GM12878 (cell line): ENCODE measurements at regions not wholly inside any gene's neighbourhood (a gene's known extent, or its start where the extent isn't known, plus 50 kb on each side); places are given as distances from the start of the nearest gene placed in this dataset.

Experiments used
- ATAC-seq: fragments of 200-7000 bp; cut with Tn5 transposase; 3 replicates; pipeline ENCODE4 v1.9.1; 2020; ENCODE audit warnings: mild to moderate bottlenecking, moderate library complexity
- BruUV-seq: library from RNA; stranded (reverse); fragments of 400-500 nt; replicated peaks from 2 replicates; lab custom pipeline; 2021; lab: Mats Ljungman, UMichigan
- CTCF ChIA-PET: fragments of 300-600 bp; sonication (Branson Sonifier 250); formaldehyde crosslinking; extraction: SDS; loops from one replicate; lab custom pipeline; 2021; ENCODE audit warnings: inconsistent platforms; lab: Yijun Ruan, JAX
- POLR2A ChIA-PET: fragments of 350-600 bp; formaldehyde crosslinking; extraction: SDS; loops from one replicate; lab custom pipeline; 2021; ENCODE audit warnings: inconsistent platforms; lab: Charles Lee
- RAD21 ChIA-PET: fragments of 300-600 bp; sonication (Branson Sonifier 250); formaldehyde crosslinking; loops from one replicate; lab custom pipeline; 2023; ENCODE audit warnings: antibody characterized with exemption; ENCODE audit not compliant: unreplicated experiment; lab: Charles Lee
- SMC1A ChIA-PET: fragments of 300-600 bp; sonication (Branson Sonifier 250); formaldehyde crosslinking; loops from one replicate; lab custom pipeline; 2023; ENCODE audit not compliant: unreplicated experiment, uncharacterized antibody; lab: Charles Lee
- DNase-seq: peaks from one replicate; pipeline ENCODE4 v3.0.0-alpha.2; 2011; ENCODE audit warnings: low read depth, low spot score
- FAIRE-seq: peaks from 3 replicates; lab custom pipeline; 2011; peaks lifted over from hg19 to GRCh38; lab: Jason Lieb, UNC
- H2AFZ ChIP-seq: 2 replicates; pipeline ENCODE4 v1.6.0; 2011; ENCODE audit warnings: low read depth, low read length, control low read depth; ENCODE audit not compliant: control insufficient read depth
- H3K27ac ChIP-seq: 2 replicates; pipeline ENCODE4 v1.5.1; 2011; ENCODE audit warnings: control low read depth; ENCODE audit not compliant: control insufficient read depth, insufficient read depth
- H3K27me3 ChIP-seq, 2 experiments: replicated peaks in 1 of 2; 2 replicates each; pipeline versions ENCODE4 v1.6.0 to v1.6.1; 2011; ENCODE audit warnings: low read length in 1 of 2; ENCODE audit not compliant: control insufficient read depth in 2 of 2, insufficient read depth in 2 of 2
- H3K36me3 ChIP-seq, 2 experiments: 2 replicates each; pipeline ENCODE4 v1.5.1; 2011; ENCODE audit warnings: low read length in 1 of 2; ENCODE audit not compliant: control insufficient read depth in 2 of 2, insufficient read depth in 2 of 2
- H3K4me1 ChIP-seq: 2 replicates; pipeline ENCODE4 v1.6.1; 2011; ENCODE audit warnings: mild to moderate bottlenecking, low read length, moderate library complexity, mixed read lengths; ENCODE audit not compliant: control insufficient read depth, insufficient read depth
- H3K4me2 ChIP-seq: 2 replicates; pipeline ENCODE4 v1.6.0; 2011; ENCODE audit warnings: control low read depth; ENCODE audit not compliant: control insufficient read depth, insufficient read depth
- H3K4me3 ChIP-seq: fragments of 200-600 bp; sonication (generic); 2 replicates; pipeline ENCODE4 v1.5.1; 2016
- H3K79me2 ChIP-seq: 2 replicates; pipeline ENCODE4 v1.6.0; 2011; ENCODE audit warnings: low read length; ENCODE audit not compliant: control insufficient read depth, insufficient read depth
- H3K9ac ChIP-seq: 2 replicates; pipeline ENCODE4 v1.8.0; 2011; ENCODE audit warnings: low read length, control low read depth, mixed read lengths; ENCODE audit not compliant: control insufficient read depth, insufficient read depth
- H3K9me3 ChIP-seq: replicated peaks from 3 replicates; pipeline ENCODE4 v1.5.1; 2011; ENCODE audit warnings: mild to moderate bottlenecking, low read length; ENCODE audit not compliant: control insufficient read depth, insufficient read depth
- H4K20me1 ChIP-seq: 2 replicates; pipeline ENCODE4 v1.6.0; 2011; ENCODE audit not compliant: control insufficient read depth, insufficient read depth
- CBX5 ChIP-seq: sonication (generic); IDR thresholded peaks from 2 replicates; pipeline ENCODE4 v1.6.1; 2016; ENCODE audit warnings: low read depth, moderate library complexity, mild to moderate bottlenecking, inconsistent platforms
- IKZF1 ChIP-seq: fragments of 450-650 bp; conservative IDR thresholded peaks from 2 replicates; pipeline ENCODE4 v1.6.1; 2017; ENCODE audit warnings: antibody characterized with exemption, mild to moderate bottlenecking
- NFIC ChIP-seq: IDR thresholded peaks from 2 replicates; pipeline ENCODE4 v1.6.1; 2012; ENCODE audit warnings: low read depth, mild to moderate bottlenecking, inconsistent platforms, low read length, moderate library complexity
- NFYB ChIP-seq: IDR thresholded peaks from 2 replicates; pipeline ENCODE4 v1.6.1; 2011; ENCODE audit warnings: low read depth, mild to moderate bottlenecking, low read length, improper control_type of control experiment, moderate library complexity; ENCODE audit not compliant: insufficient read depth
- RB1 ChIP-seq: fragments of 450-650 bp; formaldehyde crosslinking; IDR thresholded peaks from 2 replicates; pipeline ENCODE4 v1.6.1; 2017; ENCODE audit warnings: mild to moderate bottlenecking, borderline replicate concordance
- RCOR1 ChIP-seq: conservative IDR thresholded peaks from 2 replicates; pipeline ENCODE4 v1.6.1; 2012; ENCODE audit warnings: low read depth, low read length, improper control_type of control experiment
- SUZ12 ChIP-seq: fragments of 200-600 bp; sonication (generic); IDR thresholded peaks from one replicate; pipeline ENCODE4 v1.6.1; 2018; ENCODE audit warnings: antibody characterized with exemption, mild to moderate bottlenecking; ENCODE audit not compliant: unreplicated experiment
- WGBS: methylation state at CpG from one replicate; pipeline ENCODE4 v1.1.6; 2016; ENCODE audit warnings: low lambda C conversion rate; ENCODE audit not compliant: insufficient replicate concordance, insufficient coverage; ENCODE audit errors: missing lambda C conversion rate; 5-methylcytosine and 5-hydroxymethylcytosine counted together
- in situ Hi-C: fragments of 300-500 bp; cut with MboI; formaldehyde crosslinking; loops from 9 replicates; pipeline ENCODE4 v1.14.3; 2018; ENCODE audit warnings: mixed read lengths
- intact Hi-C: fragments of 100-400 bp; cut with micrococcal nuclease; formaldehyde crosslinking; loops from one replicate; pipeline ENCODE4 v1.14.2; 2022; ENCODE audit not compliant: unreplicated experiment
- TF ChIP-seq, protein P1 (sequence below): IDR thresholded peaks from 2 replicates; pipeline ENCODE4 v1.6.1; 2012; ENCODE audit warnings: low read depth, low read length, improper control_type of control experiment
- TF ChIP-seq, protein P2 (sequence below): fragments of 450-650 bp; formaldehyde crosslinking; IDR thresholded peaks from 2 replicates; pipeline ENCODE4 v1.5.0; 2022; ENCODE audit warnings: mild to moderate bottlenecking, missing genetic modification characterization
- TF ChIP-seq, protein P3 (sequence below): fragments of 450-650 bp; IDR thresholded peaks from 2 replicates; pipeline ENCODE4 v1.6.1; 2014; ENCODE audit warnings: mild to moderate bottlenecking
- TF ChIP-seq, protein P4 (sequence below): IDR thresholded peaks from 2 replicates; pipeline ENCODE4 v1.6.1; 2012; ENCODE audit warnings: low read depth, low read length, improper control_type of control experiment
- TF ChIP-seq, protein P5 (sequence below), 3 experiments: IDR thresholded peaks in 2 of 3; conservative IDR thresholded peaks in 1 of 3; 2 replicates each; pipeline ENCODE4 v1.5.1; 2011; ENCODE audit warnings: low read depth in 3 of 3, low read length in 3 of 3, mild to moderate bottlenecking in 3 of 3, control low read depth in 2 of 3, moderate library complexity in 2 of 3, inconsistent platforms in 1 of 3, mixed read lengths in 1 of 3; ENCODE audit not compliant: control insufficient read depth in 2 of 3, insufficient read depth in 1 of 3; ENCODE audit errors: extremely low read depth in 1 of 3

DNA sequence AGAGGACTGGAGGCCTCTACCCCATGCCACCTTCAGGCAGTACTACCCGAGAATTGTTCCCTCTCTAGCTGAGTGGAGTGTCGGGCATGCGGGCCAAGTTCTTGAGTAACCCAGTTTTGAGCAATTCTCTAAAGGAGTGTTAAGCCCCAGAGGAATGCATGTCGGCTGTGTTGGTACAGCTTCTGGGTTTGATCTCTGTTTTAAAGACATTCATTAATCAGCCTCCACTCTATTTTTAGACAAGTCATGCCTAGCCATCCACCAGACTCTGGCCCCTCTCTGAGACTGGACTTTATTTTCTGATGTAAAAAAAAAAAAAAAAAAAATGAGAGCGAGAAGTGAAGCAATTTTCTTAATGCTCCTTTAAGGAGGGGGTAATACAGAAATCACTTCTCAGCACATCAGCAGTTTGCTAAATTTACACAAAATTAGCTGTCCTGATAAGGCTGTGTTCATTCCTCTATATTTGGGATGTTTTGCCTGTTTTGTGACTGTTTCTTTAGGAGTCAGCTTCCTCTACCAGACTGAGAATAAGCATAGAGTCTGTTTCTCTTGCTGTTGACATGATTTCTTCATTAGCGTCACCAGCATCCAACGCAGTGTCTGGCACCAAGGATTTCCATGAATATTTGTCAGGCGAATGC, 88.7 kb downstream of the AXIN2 start (continued):
- TF ChIP-seq, protein P1, sequence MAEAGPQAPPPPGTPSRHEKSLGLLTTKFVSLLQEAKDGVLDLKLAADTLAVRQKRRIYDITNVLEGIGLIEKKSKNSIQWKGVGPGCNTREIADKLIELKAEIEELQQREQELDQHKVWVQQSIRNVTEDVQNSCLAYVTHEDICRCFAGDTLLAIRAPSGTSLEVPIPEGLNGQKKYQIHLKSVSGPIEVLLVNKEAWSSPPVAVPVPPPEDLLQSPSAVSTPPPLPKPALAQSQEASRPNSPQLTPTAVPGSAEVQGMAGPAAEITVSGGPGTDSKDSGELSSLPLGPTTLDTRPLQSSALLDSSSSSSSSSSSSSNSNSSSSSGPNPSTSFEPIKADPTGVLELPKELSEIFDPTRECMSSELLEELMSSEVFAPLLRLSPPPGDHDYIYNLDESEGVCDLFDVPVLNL: no peak

DNA sequence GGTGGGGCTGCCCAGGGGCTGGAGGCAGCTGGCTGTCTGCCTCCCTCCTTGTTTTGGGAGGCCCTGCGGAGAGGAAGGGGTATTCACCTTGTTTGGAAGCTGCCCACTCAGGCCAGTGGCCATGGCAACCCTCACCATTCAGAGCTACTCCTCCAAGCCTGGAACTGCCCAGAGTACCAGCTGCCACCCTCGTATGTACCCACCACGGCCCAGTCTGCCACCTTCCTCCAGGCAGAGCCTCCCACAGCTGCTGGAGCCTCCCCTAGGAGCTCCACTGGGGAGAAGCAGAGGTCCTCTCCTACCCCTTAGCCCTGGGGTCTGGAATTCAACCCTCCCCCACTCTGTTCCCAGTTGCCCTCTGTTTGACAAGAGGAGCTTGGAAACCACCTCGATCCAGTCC, 90.7 kb downstream of the AXIN2 start:
- POLR2A ChIA-PET: interaction anchor here (0.6 kb wide), 1 partner anchor 593 kb away, joined by 6 read pairs; no protein-coding TSS in a partner anchor
- DNase-seq: no peak
- H3K9me3 ChIP-seq: no peaks in the 10 kb centered on the region; the same call in 2 of the 3 replicates
- no peaks in the 10 kb centered on the region for H3K36me3 ChIP-seq
- H3K4me1 ChIP-seq: no peaks in the 10 kb centered on the region
- SMC1A ChIA-PET: no interaction called here
- H3K27ac ChIP-seq: no peak overlapping the region
- RAD21 ChIA-PET: no interaction called here
- WGBS: 2% methylated on average over 4 of the region's 4 CpGs
- no peak for ATAC-seq
- in situ Hi-C loops (no loop called here), intact Hi-C loops (no loop called here)
- H3K4me3 ChIP-seq: no peak overlapping the region
- no peak for FAIRE-seq
- no peaks in the 10 kb centered on the region for H4K20me1 ChIP-seq
- no peaks in the 10 kb centered on the region for H3K79me2 ChIP-seq
- TF ChIP-seq RB1 (no peak), NFYB (no peak), CBX5 (no peak), SUZ12 (no peak), IKZF1 (no peak), RCOR1 (no peak), NFIC (no peak)
- TF ChIP-seq, protein P2, sequence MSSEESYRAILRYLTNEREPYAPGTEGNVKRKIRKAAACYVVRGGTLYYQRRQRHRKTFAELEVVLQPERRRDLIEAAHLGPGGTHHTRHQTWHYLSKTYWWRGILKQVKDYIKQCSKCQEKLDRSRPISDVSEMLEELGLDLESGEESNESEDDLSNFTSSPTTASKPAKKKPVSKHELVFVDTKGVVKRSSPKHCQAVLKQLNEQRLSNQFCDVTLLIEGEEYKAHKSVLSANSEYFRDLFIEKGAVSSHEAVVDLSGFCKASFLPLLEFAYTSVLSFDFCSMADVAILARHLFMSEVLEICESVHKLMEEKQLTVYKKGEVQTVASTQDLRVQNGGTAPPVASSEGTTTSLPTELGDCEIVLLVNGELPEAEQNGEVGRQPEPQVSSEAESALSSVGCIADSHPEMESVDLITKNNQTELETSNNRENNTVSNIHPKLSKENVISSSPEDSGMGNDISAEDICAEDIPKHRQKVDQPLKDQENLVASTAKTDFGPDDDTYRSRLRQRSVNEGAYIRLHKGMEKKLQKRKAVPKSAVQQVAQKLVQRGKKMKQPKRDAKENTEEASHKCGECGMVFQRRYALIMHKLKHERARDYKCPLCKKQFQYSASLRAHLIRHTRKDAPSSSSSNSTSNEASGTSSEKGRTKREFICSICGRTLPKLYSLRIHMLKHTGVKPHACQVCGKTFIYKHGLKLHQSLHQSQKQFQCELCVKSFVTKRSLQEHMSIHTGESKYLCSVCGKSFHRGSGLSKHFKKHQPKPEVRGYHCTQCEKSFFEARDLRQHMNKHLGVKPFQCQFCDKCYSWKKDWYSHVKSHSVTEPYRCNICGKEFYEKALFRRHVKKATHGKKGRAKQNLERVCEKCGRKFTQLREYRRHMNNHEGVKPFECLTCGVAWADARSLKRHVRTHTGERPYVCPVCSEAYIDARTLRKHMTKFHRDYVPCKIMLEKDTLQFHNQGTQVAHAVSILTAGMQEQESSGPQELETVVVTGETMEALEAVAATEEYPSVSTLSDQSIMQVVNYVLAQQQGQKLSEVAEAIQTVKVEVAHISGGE (CRISPR knock-in tag): no peak
- TF ChIP-seq, protein P3, sequence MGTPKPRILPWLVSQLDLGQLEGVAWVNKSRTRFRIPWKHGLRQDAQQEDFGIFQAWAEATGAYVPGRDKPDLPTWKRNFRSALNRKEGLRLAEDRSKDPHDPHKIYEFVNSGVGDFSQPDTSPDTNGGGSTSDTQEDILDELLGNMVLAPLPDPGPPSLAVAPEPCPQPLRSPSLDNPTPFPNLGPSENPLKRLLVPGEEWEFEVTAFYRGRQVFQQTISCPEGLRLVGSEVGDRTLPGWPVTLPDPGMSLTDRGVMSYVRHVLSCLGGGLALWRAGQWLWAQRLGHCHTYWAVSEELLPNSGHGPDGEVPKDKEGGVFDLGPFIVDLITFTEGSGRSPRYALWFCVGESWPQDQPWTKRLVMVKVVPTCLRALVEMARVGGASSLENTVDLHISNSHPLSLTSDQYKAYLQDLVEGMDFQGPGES: no peak
- TF ChIP-seq, protein P4, sequence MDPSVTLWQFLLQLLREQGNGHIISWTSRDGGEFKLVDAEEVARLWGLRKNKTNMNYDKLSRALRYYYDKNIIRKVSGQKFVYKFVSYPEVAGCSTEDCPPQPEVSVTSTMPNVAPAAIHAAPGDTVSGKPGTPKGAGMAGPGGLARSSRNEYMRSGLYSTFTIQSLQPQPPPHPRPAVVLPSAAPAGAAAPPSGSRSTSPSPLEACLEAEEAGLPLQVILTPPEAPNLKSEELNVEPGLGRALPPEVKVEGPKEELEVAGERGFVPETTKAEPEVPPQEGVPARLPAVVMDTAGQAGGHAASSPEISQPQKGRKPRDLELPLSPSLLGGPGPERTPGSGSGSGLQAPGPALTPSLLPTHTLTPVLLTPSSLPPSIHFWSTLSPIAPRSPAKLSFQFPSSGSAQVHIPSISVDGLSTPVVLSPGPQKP: no peak
- TF ChIP-seq, protein P5, sequence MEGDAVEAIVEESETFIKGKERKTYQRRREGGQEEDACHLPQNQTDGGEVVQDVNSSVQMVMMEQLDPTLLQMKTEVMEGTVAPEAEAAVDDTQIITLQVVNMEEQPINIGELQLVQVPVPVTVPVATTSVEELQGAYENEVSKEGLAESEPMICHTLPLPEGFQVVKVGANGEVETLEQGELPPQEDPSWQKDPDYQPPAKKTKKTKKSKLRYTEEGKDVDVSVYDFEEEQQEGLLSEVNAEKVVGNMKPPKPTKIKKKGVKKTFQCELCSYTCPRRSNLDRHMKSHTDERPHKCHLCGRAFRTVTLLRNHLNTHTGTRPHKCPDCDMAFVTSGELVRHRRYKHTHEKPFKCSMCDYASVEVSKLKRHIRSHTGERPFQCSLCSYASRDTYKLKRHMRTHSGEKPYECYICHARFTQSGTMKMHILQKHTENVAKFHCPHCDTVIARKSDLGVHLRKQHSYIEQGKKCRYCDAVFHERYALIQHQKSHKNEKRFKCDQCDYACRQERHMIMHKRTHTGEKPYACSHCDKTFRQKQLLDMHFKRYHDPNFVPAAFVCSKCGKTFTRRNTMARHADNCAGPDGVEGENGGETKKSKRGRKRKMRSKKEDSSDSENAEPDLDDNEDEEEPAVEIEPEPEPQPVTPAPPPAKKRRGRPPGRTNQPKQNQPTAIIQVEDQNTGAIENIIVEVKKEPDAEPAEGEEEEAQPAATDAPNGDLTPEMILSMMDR (IDR thresholded peaks at IDR 0.05 in 2 of 3, conservative IDR thresholded peaks at IDR 0.05 in 1 of 3; ENCODE audit: control insufficient read depth in 2 of 3, extremely low read depth in 1 of 3, insufficient read depth in 1 of 3, low read depth in 3 of 3, low read length in 3 of 3): no peak
- H2AFZ ChIP-seq: no peak overlapping the region
- BruUV-seq: no TSS peak
- no peak overlapping the region for H3K9ac ChIP-seq
- H3K4me2 ChIP-seq: no peak overlapping the region
- H3K27me3 ChIP-seq: no peaks in the 10 kb centered on the region
- CTCF ChIA-PET: no interaction called here
